Prostate gland (tissue), 2 donors: ENCODE measurements at regions not wholly inside any gene's neighbourhood (a gene's known extent, or its start where the extent isn't known, plus 50 kb on each side); places are given as distances from the start of the nearest gene placed in this dataset.

Source experiments
- DNase-seq: peaks from one replicate; pipeline ENCODE4 v3.0.0-alpha.2; 2019; ENCODE audit warnings: low spot score
- H3K27ac ChIP-seq, 2 donors: fragments of 200-600 bp; sonication (generic); 2 replicates each; pipeline ENCODE4 v1.5.1; 2017 to 2019
- H3K27me3 ChIP-seq: fragments of 200-600 bp; sonication (generic); replicated peaks from 2 replicates; pipeline ENCODE4 v1.5.1; 2019; ENCODE audit not compliant: insufficient read depth
- H3K36me3 ChIP-seq, 2 donors: fragments of 200-600 bp; sonication (generic); 1 replicate in 1 of 2; 2 replicates in 1 of 2; pipeline versions ENCODE4 v1.5.1 to v1.8.1; 2017 to 2019
- H3K4me1 ChIP-seq: fragments of 200-600 bp; sonication (generic); replicated peaks from 2 replicates; pipeline ENCODE4 v1.5.1; 2019
- H3K4me3 ChIP-seq, 2 donors: fragments of 200-600 bp; sonication (generic); 2 replicates each; pipeline ENCODE4 v1.5.1; 2017 to 2019
- H3K9me3 ChIP-seq: fragments of 200-600 bp; sonication (generic); 2 replicates; pipeline ENCODE4 v1.5.1; 2017
- CTCF ChIP-seq, 4 experiments: fragments of 200-600 bp in 2 of 4; fragments of 450-650 bp in 2 of 4; sonication (generic) in 2 of 4; IDR thresholded peaks; 1 replicate in 3 of 4; 2 replicates in 1 of 4; pipeline ENCODE4 v1.5.1; 2016 to 2019; ENCODE audit warnings: antibody characterized with exemption in 4 of 4, mild to moderate bottlenecking in 2 of 4, moderate library complexity in 2 of 4
- POLR2A ChIP-seq: fragments of 450-650 bp; IDR thresholded peaks from one replicate; pipeline ENCODE4 v1.6.1; 2016; ENCODE audit warnings: antibody characterized with exemption, mild to moderate bottlenecking
- POLR2AphosphoS5 ChIP-seq: sonication (generic); formaldehyde crosslinking; IDR thresholded peaks from one replicate; pipeline ENCODE4 v1.6.1; 2017; ENCODE audit warnings: antibody characterized with exemption
- WGBS: methylation state at CpG from one replicate; pipeline ENCODE4 v1.1.5; 2018; 5-methylcytosine and 5-hydroxymethylcytosine counted together
- intact Hi-C: fragments of 100-400 bp; cut with DNase I; formaldehyde crosslinking; loops from one replicate; pipeline ENCODE4 v1.14.2; 2022

- H3K9me3 ChIP-seq = no peaks in the 10 kb centered on the region
- DNase-seq = no peak
- WGBS = 64% methylated on average over 13 of the region's 13 CpGs
- TF ChIP-seq POLR2AphosphoS5 = no peak
- no peak for TF ChIP-seq POLR2A
- no peak for TF ChIP-seq CTCF (IDR thresholded peaks at IDR 0.05)
- H3K27me3 ChIP-seq = no peaks in the 10 kb centered on the region
- intact Hi-C loops = no loop called here
- peaks cover 17% of the 10 kb centered on the region for H3K4me1 ChIP-seq
- H3K36me3 ChIP-seq = no peaks in the 10 kb centered on the region
- peak overlapping the region in 1 of 2 donors; percentile 57 for H3K27ac ChIP-seq
- no peak overlapping the region for H3K4me3 ChIP-seq
Observed at GRCh38 chr6:170026751-170027646, 263.9 kb downstream of the DLL1 start.

GRCh38 chr6:170025935-170026750, 264.7 kb downstream of the DLL1 start:
- intact Hi-C loops = no loop called here
- H3K36me3 ChIP-seq = no peaks in the 10 kb centered on the region
- peak; percentile 90 for DNase-seq
- 68% methylated on average over 23 of the region's 23 CpGs for WGBS
- H3K27me3 ChIP-seq = no peaks in the 10 kb centered on the region
- no peak for TF ChIP-seq CTCF (IDR thresholded peaks at IDR 0.05)
- no peak for TF ChIP-seq POLR2A
- peak; percentile 83 for TF ChIP-seq POLR2AphosphoS5
- no peak overlapping the region for H3K4me3 ChIP-seq
- peak overlapping the region; percentile 22 to 57 for H3K27ac ChIP-seq
- H3K9me3 ChIP-seq = no peaks in the 10 kb centered on the region
- H3K4me1 ChIP-seq = peaks cover 17% of the 10 kb centered on the region

GRCh38 chr6:170025341-170025911, 265.5 kb downstream of the DLL1 start:
- TF ChIP-seq POLR2AphosphoS5 = no peak
- TF ChIP-seq CTCF (IDR thresholded peaks at IDR 0.05) = no peak
- Histone ChIP-seq H3K4me1 (peaks cover 11% of the 10 kb centered on the region), H3K27ac (peak overlapping the region in 1 of 2 donors; percentile 57), H3K27me3 (no peaks in the 10 kb centered on the region), H3K9me3 (no peaks in the 10 kb centered on the region), H3K36me3 (no peaks in the 10 kb centered on the region), H3K4me3 (no peak overlapping the region)
- intact Hi-C loops = no loop called here
- 81% methylated on average over 20 of the region's 20 CpGs for WGBS
- no peak for DNase-seq

GRCh38 chr6:170024940-170025339, 265.9 kb downstream of the DLL1 start:
- H3K27ac ChIP-seq = peak overlapping the region in 1 of 2 donors; percentile 57
- DNase-seq = no peak
- intact Hi-C loops = no loop called here
- H3K9me3 ChIP-seq = no peaks in the 10 kb centered on the region
- peaks cover 10% of the 10 kb centered on the region for H3K4me1 ChIP-seq
- H3K27me3 ChIP-seq = no peaks in the 10 kb centered on the region
- 46% methylated on average over 7 of the region's 7 CpGs for WGBS
- TF ChIP-seq POLR2AphosphoS5 (peak; percentile 46), POLR2A (no peak)
- no peak overlapping the region for H3K4me3 ChIP-seq
- no peaks in the 10 kb centered on the region for H3K36me3 ChIP-seq
